A549 (cell line): ENCODE measurements at regions not wholly inside any gene's neighbourhood (a gene's known extent, or its start where the extent isn't known, plus 50 kb on each side); places are given as distances from the start of the nearest gene placed in this dataset.

Experiments
- ATAC-seq, 2 experiments: fragments of 200-7000 bp in 1 of 2; fragments of >200 bp in 1 of 2; cut with Nextera tagmentation in 1 of 2; cut with Tn5 transposase in 1 of 2; 3 replicates each; pipeline versions ENCODE4 v1.8.0 to v1.9.1; 2018 to 2020; ENCODE audit warnings: mild to moderate bottlenecking in 1 of 2, moderate library complexity in 1 of 2
- CTCF ChIA-PET: fragments of 300-600 bp; sonication (Branson Sonifier 250); formaldehyde crosslinking; extraction: SDS; loops from one replicate; lab custom pipeline; 2021; ENCODE audit warnings: antibody characterized with exemption, inconsistent platforms; lab: Yijun Ruan, JAX
- POLR2A ChIA-PET: fragments of 350-600 bp; formaldehyde crosslinking; extraction: SDS; loops from one replicate; lab custom pipeline; 2021; ENCODE audit warnings: antibody characterized with exemption, inconsistent platforms; lab: Yijun Ruan, JAX
- DNase-seq, 2 experiments: peaks; one replicate each; pipeline versions ENCODE4 v3.0.0 to v3.0.0-alpha.2; 2011 to 2016; ENCODE audit warnings: low read depth in 1 of 2, low spot score in 1 of 2
- FAIRE-seq: peaks from 2 replicates; lab custom pipeline; 2011; peaks lifted over from hg19 to GRCh38; lab: Jason Lieb, UNC
- H3K27ac ChIP-seq, 2 experiments: fragments of >200 bp; sonication (Bioruptor Twin); formaldehyde crosslinking; 3 replicates each; pipeline ENCODE4 v1.5.1; 2016 to 2017
- H3K4me1 ChIP-seq: fragments of >200 bp; sonication (Bioruptor Twin); formaldehyde crosslinking; 3 replicates; pipeline ENCODE4 v1.6.1; 2016
- H3K4me2 ChIP-seq: fragments of >200 bp; sonication (Bioruptor Twin); formaldehyde crosslinking; 3 replicates; pipeline ENCODE4 v1.6.1; 2016
- H3K4me3 ChIP-seq: fragments of >200 bp; sonication (Bioruptor Twin); formaldehyde crosslinking; 3 replicates; pipeline ENCODE4 v1.5.1; 2016
- H3K9me3 ChIP-seq: fragments of >200 bp; sonication (Bioruptor Twin); formaldehyde crosslinking; 3 replicates; pipeline ENCODE4 v1.6.1; 2016
- BHLHE40 ChIP-seq: IDR thresholded peaks from 2 replicates; pipeline ENCODE4 v1.6.1; 2012; ENCODE audit warnings: low read depth, low read length, inconsistent platforms
- CBX8 ChIP-seq: fragments of 200-600 bp; sonication (generic); IDR thresholded peaks from 2 replicates; pipeline ENCODE4 v1.6.1; 2016
- CHD4 ChIP-seq: fragments of 200-600 bp; sonication (generic); IDR thresholded peaks from 2 replicates; pipeline ENCODE4 v1.6.1; 2016; ENCODE audit warnings: antibody characterized with exemption, mild to moderate bottlenecking, borderline replicate concordance
- EHF ChIP-seq: fragments of 250-450 bp; sonication (Bioruptor Pico); IDR thresholded peaks from 2 replicates; pipeline ENCODE4 v1.5.0; 2020; ENCODE audit warnings: mild to moderate bottlenecking
- FOSL2 ChIP-seq, 2 experiments: fragments of 450-650 bp in 1 of 2; fragments of >200 bp in 1 of 2; sonication (Bioruptor Twin) in 1 of 2; formaldehyde crosslinking; IDR thresholded peaks; 2 replicates each; pipeline versions ENCODE4 v1.5.0 to v1.6.1; 2016 to 2020; ENCODE audit warnings: mild to moderate bottlenecking in 1 of 2, moderate library complexity in 1 of 2
- HMGXB4 ChIP-seq: fragments of 250-450 bp; sonication (Bioruptor Pico); IDR thresholded peaks from 2 replicates; pipeline ENCODE4 v1.5.0; 2021; ENCODE audit warnings: mild to moderate bottlenecking, moderate library complexity, borderline replicate concordance
- HOXA7 ChIP-seq: fragments of 250-450 bp; sonication (Bioruptor Pico); IDR thresholded peaks from 2 replicates; pipeline ENCODE4 v1.5.0; 2020; ENCODE audit warnings: mild to moderate bottlenecking, moderate library complexity
- JUNB ChIP-seq: fragments of >200 bp; sonication (Bioruptor Twin); formaldehyde crosslinking; IDR thresholded peaks from 2 replicates; pipeline ENCODE4 v1.6.1; 2016
- KDM5A ChIP-seq: fragments of 200-600 bp; sonication (generic); IDR thresholded peaks from 2 replicates; pipeline ENCODE4 v1.6.1; 2016; ENCODE audit warnings: antibody characterized with exemption, mild to moderate bottlenecking
- MYC ChIP-seq: IDR thresholded peaks from 2 replicates; pipeline ENCODE4 v1.6.1; 2012; ENCODE audit warnings: mild to moderate bottlenecking, inconsistent platforms, low read length, improper control_type of control experiment, borderline replicate concordance
- NPAS2 ChIP-seq: fragments of 250-450 bp; sonication (Bioruptor Pico); IDR thresholded peaks from 2 replicates; pipeline ENCODE4 v1.8.0; 2022; ENCODE audit warnings: mild to moderate bottlenecking, moderate library complexity, borderline replicate concordance
- NR3C1 ChIP-seq: fragments of >200 bp; sonication (Bioruptor Twin); formaldehyde crosslinking; IDR thresholded peaks from 3 replicates; pipeline ENCODE4 v1.6.1; 2017
- POLR2A ChIP-seq: IDR thresholded peaks from 2 replicates; pipeline ENCODE4 v1.6.1; 2012; ENCODE audit warnings: mild to moderate bottlenecking, low read length
- POLR2AphosphoS2 ChIP-seq: conservative IDR thresholded peaks from 2 replicates; pipeline ENCODE4 v1.6.1; 2012; ENCODE audit warnings: low read length, improper control_type of control experiment, inconsistent platforms
- RARB ChIP-seq: fragments of 250-450 bp; sonication (Bioruptor Pico); IDR thresholded peaks from 2 replicates; pipeline ENCODE4 v1.8.0; 2021; ENCODE audit warnings: mild to moderate bottlenecking, moderate library complexity
- RCOR1 ChIP-seq: fragments of 150-350 bp; IDR thresholded peaks from 2 replicates; pipeline ENCODE4 v1.6.1; 2014; ENCODE audit warnings: antibody characterized with exemption, low read length, low read depth
- RNF2 ChIP-seq: fragments of 200-600 bp; sonication (generic); IDR thresholded peaks from 2 replicates; pipeline ENCODE4 v1.6.1; 2016; ENCODE audit warnings: low read depth, mild to moderate bottlenecking, antibody characterized with exemption, moderate library complexity, borderline replicate concordance
- SREBF2 ChIP-seq: fragments of 450-650 bp; IDR thresholded peaks from 2 replicates; pipeline ENCODE4 v1.6.1; 2014; ENCODE audit warnings: mild to moderate bottlenecking, moderate library complexity
- ZNF302 ChIP-seq: fragments of 250-450 bp; sonication (Bioruptor Pico); IDR thresholded peaks from 2 replicates; pipeline ENCODE4 v1.9.0; 2021; ENCODE audit warnings: inconsistent platforms, mild to moderate bottlenecking, moderate library complexity
- ZSCAN20 ChIP-seq: fragments of 250-450 bp; sonication (Bioruptor Pico); IDR thresholded peaks from 2 replicates; pipeline ENCODE4 v1.8.0; 2022; ENCODE audit warnings: mild to moderate bottlenecking, moderate library complexity
- WGBS: methylation state at CpG from one replicate; pipeline ENCODE4 v1.1.6; 2017; ENCODE audit errors: missing lambda C conversion rate; 5-methylcytosine and 5-hydroxymethylcytosine counted together
- TF ChIP-seq, protein P1 (sequence below): fragments of 150-350 bp; IDR thresholded peaks from 2 replicates; pipeline ENCODE4 v1.6.1; 2014; ENCODE audit warnings: low read depth, mild to moderate bottlenecking, low read length
- TF ChIP-seq, protein P2 (sequence below): fragments of 250-450 bp; sonication (Bioruptor Pico); IDR thresholded peaks from 2 replicates; pipeline ENCODE4 v1.5.0; 2020; ENCODE audit warnings: low read depth, mild to moderate bottlenecking, moderate library complexity
- TF ChIP-seq, protein P3 (sequence below): fragments of 450-650 bp; IDR thresholded peaks from 2 replicates; pipeline ENCODE4 v1.6.1; 2014; ENCODE audit warnings: antibody characterized with exemption

- TF ChIP-seq POLR2AphosphoS2, result no peak
- no peak for TF ChIP-seq HOXA7 (CRISPR knock-in tag)
- TF ChIP-seq MYC, result no peak
- no peak for TF ChIP-seq CHD4
- TF ChIP-seq, protein P1, sequence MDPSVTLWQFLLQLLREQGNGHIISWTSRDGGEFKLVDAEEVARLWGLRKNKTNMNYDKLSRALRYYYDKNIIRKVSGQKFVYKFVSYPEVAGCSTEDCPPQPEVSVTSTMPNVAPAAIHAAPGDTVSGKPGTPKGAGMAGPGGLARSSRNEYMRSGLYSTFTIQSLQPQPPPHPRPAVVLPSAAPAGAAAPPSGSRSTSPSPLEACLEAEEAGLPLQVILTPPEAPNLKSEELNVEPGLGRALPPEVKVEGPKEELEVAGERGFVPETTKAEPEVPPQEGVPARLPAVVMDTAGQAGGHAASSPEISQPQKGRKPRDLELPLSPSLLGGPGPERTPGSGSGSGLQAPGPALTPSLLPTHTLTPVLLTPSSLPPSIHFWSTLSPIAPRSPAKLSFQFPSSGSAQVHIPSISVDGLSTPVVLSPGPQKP, result no peak
These were observed 173.4 kb downstream of the BMP7 start (continued) for GRCh38 chr20:57092900-57093530.

- H3K27ac ChIP-seq, result no peak overlapping the region
- ATAC-seq (no peak), DNase-seq (no peak), FAIRE-seq (no peak)
- no peaks in the 10 kb centered on the region for H3K4me1 ChIP-seq
- ChIA-PET CTCF (interaction anchor here (5.4 to 10.8 kb wide), 2 partner anchors 239 to 253 kb away, joined by 51 to 244 read pairs; no protein-coding TSS in a partner anchor), POLR2A (no interaction called here)
- 0 out of 3 replicates have a peak, but pooled peaks cover 3% of the 10 kb centered on the region for H3K9me3 ChIP-seq
- no peak overlapping the region for H3K4me3 ChIP-seq
- H3K4me2 ChIP-seq, result no peak overlapping the region
- TF ChIP-seq SREBF2 (no peak), NR3C1 (no peak), FOSL2 (IDR thresholded peaks at IDR 0.05) (no peak), FOSL2 (CRISPR knock-in tag; IDR thresholded peaks at IDR 0.05) (no peak), HMGXB4 (CRISPR knock-in tag) (no peak), ZNF302 (CRISPR knock-in tag) (no peak), RARB (CRISPR knock-in tag) (no peak), RCOR1 (no peak), HOXA7 (CRISPR knock-in tag) (no peak), BHLHE40 (no peak), EHF (no peak), ZSCAN20 (CRISPR knock-in tag) (no peak), POLR2A (no peak), NPAS2 (CRISPR knock-in tag) (no peak), JUNB (no peak), RNF2 (no peak), CBX8 (no peak), KDM5A (no peak)
- TF ChIP-seq, protein P2, sequence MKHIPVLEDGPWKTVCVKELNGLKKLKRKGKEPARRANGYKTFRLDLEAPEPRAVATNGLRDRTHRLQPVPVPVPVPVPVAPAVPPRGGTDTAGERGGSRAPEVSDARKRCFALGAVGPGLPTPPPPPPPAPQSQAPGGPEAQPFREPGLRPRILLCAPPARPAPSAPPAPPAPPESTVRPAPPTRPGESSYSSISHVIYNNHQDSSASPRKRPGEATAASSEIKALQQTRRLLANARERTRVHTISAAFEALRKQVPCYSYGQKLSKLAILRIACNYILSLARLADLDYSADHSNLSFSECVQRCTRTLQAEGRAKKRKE (CRISPR knock-in tag), result no peak
- TF ChIP-seq, protein P3, sequence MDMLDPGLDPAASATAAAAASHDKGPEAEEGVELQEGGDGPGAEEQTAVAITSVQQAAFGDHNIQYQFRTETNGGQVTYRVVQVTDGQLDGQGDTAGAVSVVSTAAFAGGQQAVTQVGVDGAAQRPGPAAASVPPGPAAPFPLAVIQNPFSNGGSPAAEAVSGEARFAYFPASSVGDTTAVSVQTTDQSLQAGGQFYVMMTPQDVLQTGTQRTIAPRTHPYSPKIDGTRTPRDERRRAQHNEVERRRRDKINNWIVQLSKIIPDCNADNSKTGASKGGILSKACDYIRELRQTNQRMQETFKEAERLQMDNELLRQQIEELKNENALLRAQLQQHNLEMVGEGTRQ, result no peak
- 75% methylated on average over 10 of the region's 10 CpGs for WGBS
These were observed 172.7 kb downstream of the BMP7 start for GRCh38 chr20:57093766-57094165.
